ENCODE measurements at regions not wholly inside any gene's neighbourhood (a gene's known extent, or its start where the extent isn't known, plus 50 kb on each side); places are given as distances from the start of the nearest gene placed in this dataset.
"Not testable (repeated sequence)": the region's sequence is repeated elsewhere in the genome, so short reads cannot be mapped to it uniquely, and the experiment has no call there.

GRCh38 chr17:71004413-71004812 lies 835.1 kb downstream of the KCNJ2 start:
- no peak for DNase-seq (ENCODE audit: low read depth)

- no peak for DNase-seq (ENCODE audit: low read depth)
Observed at GRCh38 chr17:71011391-71011790, 842.1 kb downstream of the KCNJ2 start.

GRCh38 chr17:71019699-71020098 lies 850.4 kb downstream of the KCNJ2 start:
- DNase-seq (ENCODE audit: low read depth), result no peak

GRCh38 chr17:71022758-71023157 lies 853.4 kb downstream of the KCNJ2 start:
- DNase-seq (ENCODE audit: low read depth), result no peak

- DNase-seq (ENCODE audit: low read depth), result peak; percentile 62
Observed at GRCh38 chr17:71023249-71024030, 854.1 kb downstream of the KCNJ2 start.

- DNase-seq (ENCODE audit: low read depth), result no peak
Observed at GRCh38 chr17:71024172-71024571, 854.8 kb downstream of the KCNJ2 start.

- no peak for DNase-seq (ENCODE audit: low read depth)
Observed at GRCh38 chr17:71024969-71025368, 855.6 kb downstream of the KCNJ2 start.

GRCh38 chr17:71029246-71029645 lies 859.9 kb downstream of the KCNJ2 start:
- DNase-seq (ENCODE audit: low read depth), result no peak

- not testable (repeated sequence) for DNase-seq (ENCODE audit: low read depth)
Observed at GRCh38 chr17:71031286-71031685, 862.0 kb downstream of the KCNJ2 start.

GRCh38 chr17:71032746-71033273 lies 863.5 kb downstream of the KCNJ2 start:
- DNase-seq (ENCODE audit: low read depth), result no peak

- DNase-seq (ENCODE audit: low read depth), result no peak
Observed at GRCh38 chr17:71033336-71033735, 864.0 kb downstream of the KCNJ2 start.

- no peak for DNase-seq (ENCODE audit: low read depth)
Observed at GRCh38 chr17:71035226-71035625, 865.9 kb downstream of the KCNJ2 start.

- no peak for DNase-seq (ENCODE audit: low read depth)
Observed at GRCh38 chr17:71037386-71037785, 868.1 kb downstream of the KCNJ2 start.

GRCh38 chr17:71039391-71039790 lies 870.1 kb downstream of the KCNJ2 start:
- no peak for DNase-seq (ENCODE audit: low read depth)

GRCh38 chr17:71052971-71053370 lies 883.6 kb downstream of the KCNJ2 start:
- DNase-seq (ENCODE audit: low read depth), result no peak

- DNase-seq (ENCODE audit: low read depth), result peak; percentile 19
Observed at GRCh38 chr17:71055128-71055527, 885.8 kb downstream of the KCNJ2 start.

- DNase-seq (ENCODE audit: low read depth), result no peak
Observed at GRCh38 chr17:71057448-71057847, 888.1 kb downstream of the KCNJ2 start.

GRCh38 chr17:71057938-71058337 lies 888.6 kb downstream of the KCNJ2 start:
- no peak for DNase-seq (ENCODE audit: low read depth)

GRCh38 chr17:71063127-71063526 lies 893.8 kb downstream of the KCNJ2 start:
- no peak for DNase-seq (ENCODE audit: low read depth)

- no peak for DNase-seq (ENCODE audit: low read depth)
Observed at GRCh38 chr17:71063559-71063958, 894.2 kb downstream of the KCNJ2 start.

GRCh38 chr17:71067669-71068407 lies 898.5 kb downstream of the KCNJ2 start:
- no peak for DNase-seq (ENCODE audit: low read depth)

- peak; percentile 66 for DNase-seq (ENCODE audit: low read depth)
Observed at GRCh38 chr17:71068408-71068750, 899.0 kb downstream of the KCNJ2 start.

- DNase-seq (ENCODE audit: low read depth), result no peak
Observed at GRCh38 chr17:71071041-71071440, 901.7 kb downstream of the KCNJ2 start.
